Tibial artery (tissue), 4 donors: ENCODE measurements at regions not wholly inside any gene's neighbourhood (a gene's known extent, or its start where the extent isn't known, plus 50 kb on each side); places are given as distances from the start of the nearest gene placed in this dataset.

Experiments used
- DNase-seq, 2 donors: peaks; one replicate each; pipeline ENCODE4 v3.0.0-alpha.2; 2019
- H3K27ac ChIP-seq, 2 donors: fragments of 200-600 bp; sonication (generic) in 1 of 2; 1 replicate in 1 of 2; 2 replicates in 1 of 2; pipeline ENCODE4 v1.5.1; 2018 to 2019; ENCODE audit warnings: mild to moderate bottlenecking in 1 of 2
- H3K27me3 ChIP-seq, 2 donors: fragments of 200-600 bp; sonication (generic) in 1 of 2; one replicate each; pipeline versions ENCODE4 v1.5.1 to v1.6.0; 2016 to 2019
- H3K36me3 ChIP-seq, 3 donors: fragments of 200-600 bp; sonication (generic) in 2 of 3; one replicate each; pipeline ENCODE4 v1.5.1; 2016 to 2019; ENCODE audit warnings: mild to moderate bottlenecking in 2 of 3
- H3K4me1 ChIP-seq, 4 donors: fragments of 200-600 bp; sonication (generic) in 2 of 4; 1 replicate in 3 of 4; 2 replicates in 1 of 4; pipeline ENCODE4 v1.5.1; 2016 to 2019
- H3K4me3 ChIP-seq, 2 donors: fragments of 200-600 bp; sonication (generic) in 1 of 2; 1 replicate in 1 of 2; 2 replicates in 1 of 2; pipeline ENCODE4 v1.5.1; 2018 to 2019; ENCODE audit warnings: mild to moderate bottlenecking in 2 of 2
- H3K9me3 ChIP-seq, 3 donors: fragments of 200-600 bp; sonication (generic) in 1 of 3; one replicate each; pipeline ENCODE4 v1.5.1; 2016 to 2019
- CTCF ChIP-seq, 2 experiments: fragments of 200-600 bp in 1 of 2; fragments of 450-650 bp in 1 of 2; IDR thresholded peaks; one replicate each; pipeline ENCODE4 v1.5.1; 2017 to 2019; ENCODE audit warnings: antibody characterized with exemption in 2 of 2, mild to moderate bottlenecking in 1 of 2, moderate library complexity in 1 of 2
- intact Hi-C: fragments of 100-400 bp; cut with DNase I; formaldehyde crosslinking; loops from one replicate; pipeline ENCODE4 v1.15.0; 2023; ENCODE audit warnings: low total_unique reads

GRCh38 chr2:160940271-160940670, 220.0 kb upstream of the TANK start:
- H3K27me3 ChIP-seq, result no peaks in the 10 kb centered on the region
- intact Hi-C loops, result no loop called here
- no peaks in the 10 kb centered on the region for H3K9me3 ChIP-seq
- H3K27ac ChIP-seq, result no peak overlapping the region
- no peaks in the 10 kb centered on the region for H3K36me3 ChIP-seq
- peaks cover 0 to 7% (median 3%) of the 10 kb centered on the region in 4 donors for H3K4me1 ChIP-seq
- no peak for TF ChIP-seq CTCF (IDR thresholded peaks at IDR 0.05)
- DNase-seq, result no peak
- no peak overlapping the region for H3K4me3 ChIP-seq

GRCh38 chr2:160940699-160941098, 219.5 kb upstream of the TANK start:
- H3K4me3 ChIP-seq, result no peak overlapping the region
- H3K27me3 ChIP-seq, result no peaks in the 10 kb centered on the region
- TF ChIP-seq CTCF (IDR thresholded peaks at IDR 0.05), result no peak
- H3K9me3 ChIP-seq, result no peaks in the 10 kb centered on the region
- no peaks in the 10 kb centered on the region for H3K36me3 ChIP-seq
- no peak for DNase-seq
- no peak overlapping the region for H3K27ac ChIP-seq
- intact Hi-C loops, result no loop called here
- peaks cover 0 to 7% (median 3%) of the 10 kb centered on the region in 4 donors for H3K4me1 ChIP-seq

- H3K4me3 ChIP-seq, result no peak overlapping the region
- no peak for DNase-seq
- H3K27ac ChIP-seq, result no peak overlapping the region
- no peaks in the 10 kb centered on the region for H3K36me3 ChIP-seq
- H3K9me3 ChIP-seq, result no peaks in the 10 kb centered on the region
- no peaks in the 10 kb centered on the region for H3K27me3 ChIP-seq
- intact Hi-C loops, result no loop called here
- H3K4me1 ChIP-seq, result peaks cover 0 to 7% (median 3%) of the 10 kb centered on the region in 4 donors
- TF ChIP-seq CTCF (IDR thresholded peaks at IDR 0.05), result no peak
These were observed 218.9 kb upstream of the TANK start for GRCh38 chr2:160941290-160941846.

GRCh38 chr2:160942476-160943142, 217.6 kb upstream of the TANK start:
- Histone ChIP-seq H3K4me1 (peaks cover 0 to 7% (median 3%) of the 10 kb centered on the region in 4 donors), H3K27ac (no peak overlapping the region), H3K9me3 (no peaks in the 10 kb centered on the region), H3K36me3 (no peaks in the 10 kb centered on the region), H3K27me3 (no peaks in the 10 kb centered on the region), H3K4me3 (no peak overlapping the region)
- intact Hi-C loops, result no loop called here
- TF ChIP-seq CTCF (IDR thresholded peaks at IDR 0.05), result no peak
- peak in 1 of 2 donors; percentile 29 for DNase-seq

GRCh38 chr2:160943414-160943813, 216.8 kb upstream of the TANK start:
- intact Hi-C loops, result no loop called here
- DNase-seq, result no peak
- no peak for TF ChIP-seq CTCF (IDR thresholded peaks at IDR 0.05)
- Histone ChIP-seq H3K4me3 (no peak overlapping the region), H3K27ac (no peak overlapping the region), H3K4me1 (peaks cover 0 to 7% (median 3%) of the 10 kb centered on the region in 4 donors), H3K36me3 (no peaks in the 10 kb centered on the region), H3K9me3 (no peaks in the 10 kb centered on the region), H3K27me3 (no peaks in the 10 kb centered on the region)
